ENCODE measurements at regions not wholly inside any gene's neighbourhood (a gene's known extent, or its start where the extent isn't known, plus 50 kb on each side); places are given as distances from the start of the nearest gene placed in this dataset.
"Not testable (repeated sequence)": the region's sequence is repeated elsewhere in the genome, so short reads cannot be mapped to it uniquely, and the experiment has no call there.

DNA sequence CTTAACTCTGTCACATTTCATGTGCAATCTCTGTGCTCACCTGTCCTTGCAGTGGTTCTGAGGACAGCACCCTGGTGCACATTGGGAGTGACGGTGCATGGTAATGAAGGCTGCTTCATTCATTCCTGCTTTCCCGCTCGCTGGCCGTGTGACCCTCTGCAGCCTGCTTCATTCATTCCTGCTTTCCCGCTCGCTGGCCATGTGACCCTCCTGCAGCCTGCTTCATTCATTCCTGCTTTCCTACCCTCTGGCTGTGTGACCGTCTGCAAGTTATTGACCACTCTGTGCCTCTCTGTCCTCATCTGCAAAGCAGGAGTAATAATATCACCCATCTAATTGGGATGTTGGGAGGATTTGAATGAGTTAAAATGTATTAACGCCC, 189.1 kb upstream of the TMEM132C start:
- no peak for DNase-seq (ENCODE audit: insufficient read length, low spot score)
- FAIRE-seq, result no peak
- TF ChIP-seq POLR2A (IDR thresholded peaks at IDR 0.05; ENCODE audit: low read depth, low read length), result no peak

DNA sequence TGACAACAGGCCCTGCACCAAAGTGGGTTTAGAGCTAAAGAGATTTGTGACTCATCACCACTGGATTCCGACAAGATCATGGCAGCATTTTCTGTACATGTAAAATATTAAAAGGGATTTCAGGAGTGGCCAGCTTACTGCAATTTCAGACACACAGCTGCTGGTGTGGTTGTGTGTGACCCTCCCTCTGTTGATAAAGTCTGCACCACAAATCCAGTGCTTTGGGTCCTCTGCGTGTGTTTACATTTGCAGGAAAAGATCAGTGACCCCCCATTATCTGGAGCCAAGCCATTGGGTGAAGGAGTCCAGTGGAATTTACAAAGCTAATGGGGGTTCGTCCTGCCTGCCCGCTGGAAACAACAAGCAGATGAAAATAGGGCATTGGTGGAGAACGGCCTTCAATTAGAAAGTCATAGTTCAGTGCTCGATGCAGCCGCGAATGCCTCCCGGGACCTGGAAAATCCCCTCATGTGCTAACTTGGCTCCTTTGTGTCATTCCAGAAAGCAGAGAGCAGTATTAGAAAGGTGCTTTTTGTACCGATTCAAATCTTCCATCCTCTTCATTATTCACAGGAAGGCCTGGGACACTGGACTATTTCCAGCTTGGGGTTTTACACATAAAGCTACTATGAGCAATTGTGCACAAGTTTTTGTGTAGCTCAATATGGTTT, 188.5 kb upstream of the TMEM132C start:
- no peak for DNase-seq (ENCODE audit: insufficient read length, low spot score)
- no peak for FAIRE-seq
- no peak for TF ChIP-seq POLR2A (IDR thresholded peaks at IDR 0.05; ENCODE audit: low read depth, low read length)

DNA sequence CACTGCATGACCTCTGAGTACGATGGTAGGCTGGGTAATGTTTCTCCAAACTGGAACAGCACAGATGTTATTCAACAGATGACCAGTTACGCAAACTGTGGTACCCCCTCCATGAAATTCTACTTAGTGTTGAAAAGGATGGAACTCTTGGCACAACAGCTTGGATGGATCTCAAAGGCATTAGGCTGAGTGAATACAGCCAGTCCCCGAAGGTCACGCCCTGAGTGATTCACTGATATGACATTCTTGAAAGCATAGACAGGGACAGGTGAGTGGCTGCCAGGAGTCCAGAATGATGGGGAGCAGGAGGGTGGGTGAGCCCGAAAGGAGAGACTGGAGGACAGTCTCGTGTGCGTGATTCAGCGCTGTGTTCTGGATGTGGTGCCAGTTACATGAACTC, 187.5 kb upstream of the TMEM132C start:
- no peak for FAIRE-seq
- no peak for DNase-seq (ENCODE audit: insufficient read length, low spot score)
- no peak for TF ChIP-seq POLR2A (IDR thresholded peaks at IDR 0.05; ENCODE audit: low read depth, low read length)

DNA sequence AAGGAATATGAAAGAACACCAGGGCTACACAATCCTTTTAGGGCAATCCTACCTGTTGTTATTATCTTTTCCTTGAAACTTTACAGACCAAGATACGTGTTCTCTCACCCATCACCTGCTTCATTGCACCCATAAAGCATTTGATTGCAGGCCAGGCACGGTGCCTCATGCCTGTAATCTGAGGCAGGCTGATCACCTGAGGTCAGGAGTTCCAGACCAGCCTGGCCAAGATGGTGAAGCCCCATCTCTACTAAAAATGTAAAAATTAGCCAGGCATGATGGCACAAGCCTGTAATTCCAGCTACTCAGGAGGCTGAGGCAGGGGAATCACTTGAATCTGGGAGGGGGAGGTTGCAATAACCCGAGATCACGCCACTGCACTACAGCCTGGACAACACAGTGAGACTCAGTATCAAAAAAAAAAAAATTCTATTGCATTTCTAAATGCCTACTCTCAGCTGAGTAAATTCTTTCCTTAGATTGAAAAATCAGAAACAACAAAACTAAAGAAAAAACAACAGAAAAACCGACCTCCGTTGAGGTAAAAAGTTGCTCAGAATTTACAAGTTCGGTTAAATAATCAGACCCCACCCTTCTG, 183.7 kb upstream of the TMEM132C start:
- DNase-seq (ENCODE audit: insufficient read length, low spot score) (no peak), FAIRE-seq (no peak)
- TF ChIP-seq POLR2A (IDR thresholded peaks at IDR 0.05; ENCODE audit: low read depth, low read length), result no peak

DNA sequence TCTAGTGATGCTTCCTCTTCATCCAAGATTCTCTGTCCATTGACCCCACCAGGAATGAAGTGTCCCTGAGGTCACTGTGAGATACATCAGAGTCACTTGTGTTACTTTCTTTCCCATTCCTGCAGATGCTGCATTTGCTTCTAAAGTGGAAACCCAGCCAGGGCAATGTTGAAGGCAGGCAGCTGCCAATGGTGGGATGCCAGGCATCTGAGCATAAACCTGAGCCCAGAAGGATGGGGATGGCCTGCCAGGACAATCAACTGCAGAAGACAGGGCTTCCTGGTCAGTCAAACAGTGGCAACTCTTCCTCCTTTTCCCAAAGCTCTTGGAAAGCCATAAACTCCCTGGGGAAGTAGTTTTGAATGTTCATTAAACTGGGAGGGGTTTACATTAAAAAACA, 178.0 kb upstream of the TMEM132C start:
- FAIRE-seq (no peak), DNase-seq (ENCODE audit: insufficient read length, low spot score) (no peak)
- TF ChIP-seq POLR2A (IDR thresholded peaks at IDR 0.05; ENCODE audit: low read depth, low read length), result no peak

DNA sequence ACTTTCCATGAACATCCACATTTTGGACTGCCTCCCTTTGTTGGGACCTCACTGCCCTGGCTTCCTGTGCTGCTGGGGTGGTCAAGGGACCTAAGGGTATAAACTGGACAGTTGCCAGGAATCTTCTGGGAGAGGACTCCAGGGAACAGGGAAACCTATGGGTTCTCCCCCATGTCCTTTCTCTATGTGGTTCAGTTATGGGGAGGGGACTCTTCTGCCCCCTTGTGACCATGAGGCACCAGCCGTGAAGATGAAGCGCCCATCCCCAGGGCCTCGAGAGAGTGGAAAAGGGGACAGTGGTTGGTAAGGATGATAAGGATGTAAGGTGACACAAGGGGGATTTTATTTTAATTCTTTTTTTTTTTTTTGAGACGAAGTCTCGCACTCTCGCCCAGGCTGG, 177.0 kb upstream of the TMEM132C start:
- TF ChIP-seq POLR2A (IDR thresholded peaks at IDR 0.05; ENCODE audit: low read depth, low read length), result no peak
- no peak for FAIRE-seq
- no peak for DNase-seq (ENCODE audit: insufficient read length, low spot score)

DNA sequence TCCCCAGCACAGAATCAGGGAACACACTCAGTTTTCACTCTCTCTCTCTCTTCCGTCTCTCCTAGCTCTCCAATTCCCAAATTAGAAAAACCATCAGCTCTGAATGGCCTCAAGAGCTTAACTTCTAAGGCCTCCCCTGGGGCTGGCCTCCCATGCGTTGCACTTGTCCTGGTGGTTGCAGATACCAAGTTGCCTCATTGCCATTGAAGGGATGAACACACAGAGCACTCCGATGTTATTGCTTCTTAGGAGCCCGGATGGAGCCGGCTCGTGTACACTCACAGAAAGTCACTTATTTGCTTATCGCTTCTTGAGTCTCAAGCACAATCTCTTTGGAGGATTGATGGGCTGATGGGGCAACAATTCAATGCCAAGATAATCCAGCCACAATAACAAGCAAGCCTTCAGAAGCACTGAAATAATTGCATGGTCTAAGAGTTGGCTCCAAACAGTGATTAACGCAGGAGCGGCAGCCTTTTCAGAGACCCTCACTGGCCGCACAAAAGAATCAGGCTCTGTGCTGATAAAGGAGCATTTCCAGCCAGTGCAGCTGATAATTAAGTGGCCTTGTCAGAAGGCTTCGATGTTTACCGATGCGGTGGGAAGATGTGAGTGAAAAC, 175.8 kb upstream of the TMEM132C start:
- FAIRE-seq, result no peak

DNA sequence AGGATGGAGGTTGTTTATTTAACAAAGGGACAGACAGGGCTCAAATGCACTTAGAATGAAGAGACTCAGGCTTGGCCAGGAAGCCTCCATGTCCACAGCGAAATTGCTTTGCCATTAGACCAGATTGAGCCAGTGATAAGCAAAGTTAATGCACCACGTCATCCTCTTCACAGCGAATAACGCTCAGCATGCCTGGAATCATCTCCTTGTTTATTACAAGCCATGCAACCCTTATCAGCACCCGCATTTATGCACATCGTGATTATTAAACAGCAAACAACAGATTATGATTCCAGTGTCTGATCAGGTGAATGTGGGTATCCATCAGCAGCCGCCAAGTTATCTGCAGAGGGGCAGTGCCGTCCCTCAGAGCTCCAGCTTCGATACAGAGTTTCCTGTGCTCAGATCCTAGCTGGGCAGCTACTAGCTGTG, 175.0 kb upstream of the TMEM132C start:
- no peak for TF ChIP-seq POLR2A (IDR thresholded peaks at IDR 0.05; ENCODE audit: low read depth, low read length)
- DNase-seq (ENCODE audit: insufficient read length, low spot score), result no peak
- no peak for FAIRE-seq

More for the DNA sequence above, 175.8 kb upstream of the TMEM132C start:
- no peak for TF ChIP-seq POLR2A (IDR thresholded peaks at IDR 0.05; ENCODE audit: low read depth, low read length)
- no peak for DNase-seq (ENCODE audit: insufficient read length, low spot score)

DNA sequence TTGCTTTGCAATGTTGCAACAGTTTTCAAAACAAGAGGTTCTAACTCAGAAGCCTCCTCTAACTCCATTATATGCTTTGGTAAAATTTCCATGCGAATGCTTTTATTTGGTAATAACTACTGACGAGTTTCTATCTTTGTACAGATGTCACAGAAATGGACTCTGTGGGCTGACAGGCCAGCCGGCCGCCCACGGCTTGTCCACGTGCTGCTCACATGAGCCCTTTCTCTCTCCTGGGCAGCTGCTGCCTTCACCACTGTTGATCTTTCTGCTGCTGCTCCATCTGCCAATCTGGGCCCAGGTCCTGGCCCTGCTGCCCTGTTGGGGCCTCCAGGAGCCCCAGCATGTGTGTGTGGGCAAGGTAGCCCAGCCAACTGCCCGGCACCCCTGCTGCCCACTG, 168.2 kb upstream of the TMEM132C start:
- FAIRE-seq (no peak), DNase-seq (ENCODE audit: insufficient read length, low spot score) (no peak)
- TF ChIP-seq POLR2A (IDR thresholded peaks at IDR 0.05; ENCODE audit: low read depth, low read length), result no peak

DNA sequence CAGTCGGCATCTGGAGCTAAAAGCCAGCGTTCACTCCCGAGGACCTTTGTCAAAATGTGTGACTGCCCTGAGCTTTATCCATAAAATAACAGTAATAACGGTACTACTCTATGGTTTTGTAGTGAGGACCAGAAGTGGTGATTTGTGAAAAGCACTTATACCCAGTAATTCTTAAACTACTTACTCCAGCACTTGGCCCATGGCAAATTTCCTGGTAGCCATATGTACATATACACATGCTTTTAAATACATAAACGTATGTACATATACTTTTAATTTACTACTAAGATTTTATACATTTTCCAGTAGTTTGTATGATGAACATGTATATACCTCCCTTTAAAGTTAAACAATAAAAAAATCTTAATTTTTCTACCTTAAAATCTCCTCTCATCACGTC, 163.8 kb upstream of the TMEM132C start:
- no peak for TF ChIP-seq POLR2A (IDR thresholded peaks at IDR 0.05; ENCODE audit: low read depth, low read length)
- FAIRE-seq (no peak), DNase-seq (ENCODE audit: insufficient read length, low spot score) (no peak)

DNA sequence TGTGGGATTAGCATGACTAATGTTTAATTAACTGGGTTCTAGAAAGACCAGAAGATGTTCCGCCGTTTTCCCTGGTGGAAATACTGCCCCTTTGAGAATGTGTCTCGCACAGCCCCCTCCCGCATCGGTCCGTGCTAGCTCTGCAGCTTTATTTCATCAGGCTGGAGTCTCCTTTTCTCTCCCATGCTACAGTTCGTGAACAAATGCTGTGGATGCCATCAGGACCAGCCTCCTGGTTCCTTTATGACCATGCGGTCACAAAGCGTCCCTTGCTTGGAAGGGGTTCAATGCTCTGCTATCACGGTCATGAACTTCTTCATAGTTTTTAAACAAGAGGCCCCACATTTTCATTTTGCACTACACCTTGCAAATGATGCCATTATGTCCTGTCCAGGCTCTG, 157.7 kb upstream of the TMEM132C start:
- TF ChIP-seq POLR2A (IDR thresholded peaks at IDR 0.05; ENCODE audit: low read depth, low read length), result no peak
- DNase-seq (ENCODE audit: insufficient read length, low spot score) (no peak), FAIRE-seq (no peak)

DNA sequence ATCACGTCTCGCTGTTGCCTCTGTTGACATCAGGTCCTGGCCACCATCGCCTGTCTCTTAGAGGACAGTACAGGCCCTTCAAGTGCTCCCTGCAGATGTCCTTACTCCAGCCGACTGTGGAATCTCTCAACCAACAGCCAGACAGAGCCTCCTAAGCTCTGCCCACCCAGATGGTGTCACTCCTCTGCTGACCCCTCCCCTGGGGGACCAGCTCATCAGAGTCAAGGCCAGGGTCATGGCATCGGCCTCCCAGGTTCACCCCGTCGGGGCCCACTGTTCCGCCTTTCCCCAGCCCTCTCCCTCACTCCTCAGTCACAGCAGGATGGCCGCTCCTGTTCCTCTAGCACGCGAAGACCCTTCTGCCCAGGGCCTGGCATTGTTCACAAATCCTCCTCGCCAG, 157.3 kb upstream of the TMEM132C start:
- FAIRE-seq (no peak), DNase-seq (ENCODE audit: insufficient read length, low spot score) (no peak)
- no peak for TF ChIP-seq POLR2A (IDR thresholded peaks at IDR 0.05; ENCODE audit: low read depth, low read length)

DNA sequence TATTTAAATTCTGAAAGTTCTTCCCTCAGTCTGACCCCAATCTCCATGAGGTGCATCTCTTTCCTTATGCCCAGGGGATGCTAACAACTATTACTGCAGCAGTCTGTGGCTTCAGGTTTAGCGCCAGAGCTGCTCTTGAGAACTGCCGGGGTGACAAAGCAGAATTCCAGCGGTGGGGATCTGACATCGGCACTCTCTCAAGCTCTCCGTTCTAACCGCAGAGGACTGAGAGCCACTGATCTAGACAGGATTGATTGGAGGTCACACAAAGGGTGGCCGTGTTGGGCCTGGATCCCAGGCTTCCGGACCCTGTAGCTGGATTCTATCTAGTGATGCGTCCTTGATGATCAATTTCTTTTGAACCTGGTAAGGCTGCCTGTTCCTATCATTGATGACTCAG, 155.6 kb upstream of the TMEM132C start:
- DNase-seq (ENCODE audit: insufficient read length, low spot score) (no peak), FAIRE-seq (no peak)

DNA sequence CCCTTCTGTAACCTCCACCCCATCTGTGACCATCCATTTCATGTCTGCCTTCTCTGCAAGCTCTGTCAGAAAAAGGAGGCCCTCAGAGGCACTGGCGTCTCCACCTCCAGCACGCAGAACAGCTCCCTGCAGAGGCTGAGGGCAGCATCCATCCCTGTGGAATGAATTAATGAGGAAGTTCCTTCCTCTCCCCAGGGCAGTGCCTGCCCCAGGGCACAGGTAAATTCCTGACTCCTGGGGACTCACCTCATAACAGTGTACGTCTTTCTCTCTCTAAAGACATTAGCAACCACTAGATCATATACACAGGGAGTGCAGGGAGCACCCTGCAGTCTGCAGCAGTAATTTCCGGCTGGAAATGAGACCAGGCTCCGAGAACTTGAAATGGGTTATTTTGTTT, 155.0 kb upstream of the TMEM132C start:
- TF ChIP-seq POLR2A (IDR thresholded peaks at IDR 0.05; ENCODE audit: low read depth, low read length), result no peak
- no peak for DNase-seq (ENCODE audit: insufficient read length, low spot score)
- FAIRE-seq, result no peak

More for the DNA sequence above, 155.6 kb upstream of the TMEM132C start:
- no peak for TF ChIP-seq POLR2A (IDR thresholded peaks at IDR 0.05; ENCODE audit: low read depth, low read length)

DNA sequence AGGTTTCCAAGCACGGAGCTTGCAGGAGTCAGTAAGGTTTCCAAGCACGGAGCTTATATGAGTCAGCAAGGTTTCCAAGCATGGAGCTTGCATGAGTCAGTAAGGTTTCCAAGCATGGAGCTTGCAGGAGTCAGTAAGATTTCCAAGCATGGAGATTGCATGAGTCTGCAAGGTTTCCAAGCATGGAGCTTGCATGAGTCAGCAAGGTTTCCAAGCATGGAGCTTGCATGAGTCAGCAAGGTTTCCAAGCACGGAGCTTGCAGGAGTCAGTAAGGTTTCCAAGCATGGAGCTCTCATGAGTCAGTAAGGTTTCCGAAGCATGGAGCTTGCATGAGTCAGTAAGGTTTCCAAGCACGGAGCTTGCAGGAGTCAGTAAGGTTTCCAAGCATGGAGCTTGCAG, 153.7 kb upstream of the TMEM132C start:
- not testable (repeated sequence) for DNase-seq (ENCODE audit: insufficient read length, low spot score)

More for the DNA sequence above, 153.7 kb upstream of the TMEM132C start:
- FAIRE-seq, result not testable (repeated sequence)

Data from H54 (cell line).